ENCODE measurements at regions not wholly inside any gene's neighbourhood (a gene's known extent, or its start where the extent isn't known, plus 50 kb on each side); places are given as distances from the start of the nearest gene placed in this dataset.
"Not testable (repeated sequence)": the region's sequence is repeated elsewhere in the genome, so short reads cannot be mapped to it uniquely, and the experiment has no call there.

DNA sequence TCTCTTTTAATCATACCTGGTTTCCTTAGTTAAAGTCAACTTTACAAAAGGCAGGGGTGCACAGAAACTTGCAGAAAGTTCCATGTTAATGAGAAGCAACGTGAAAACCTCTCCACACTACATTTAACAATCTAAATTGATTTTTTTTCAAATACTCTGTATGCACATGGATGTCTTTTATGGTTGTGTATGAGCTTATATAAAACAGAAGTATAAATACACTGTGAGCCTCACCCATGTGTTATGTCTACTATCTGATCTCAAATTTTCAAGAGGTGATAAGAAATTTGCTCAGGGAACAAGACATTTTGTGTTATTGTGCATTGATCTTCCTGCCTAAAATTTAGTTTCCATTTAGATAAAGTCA, 617.6 kb downstream of the ADCYAP1 start:
- no peak for TF ChIP-seq JUND (IDR thresholded peaks at IDR 0.05; ENCODE audit: low read depth)
- in situ Hi-C loops (cut with HindIII; ENCODE audit: low pct_unique_long_range_greater_than_20kb, low sequenced_read_pairs), result no loop called here
- DNase-seq (ENCODE audit: low read depth in 1 of 2, low spot score in 1 of 2), result peak in 1 of 2 experiments; percentile 4

- DNase-seq (ENCODE audit: low read depth in 1 of 2, low spot score in 1 of 2), result no peak
- no peak for TF ChIP-seq JUND (IDR thresholded peaks at IDR 0.05; ENCODE audit: low read depth)
- in situ Hi-C loops (cut with HindIII; ENCODE audit: low pct_unique_long_range_greater_than_20kb, low sequenced_read_pairs), result no loop called here
These were observed 622.3 kb downstream of the ADCYAP1 start for GRCh38 chr18:1526991-1527390.

- DNase-seq (ENCODE audit: low read depth in 1 of 2, low spot score in 1 of 2), result no peak
- in situ Hi-C loops (cut with HindIII; ENCODE audit: low pct_unique_long_range_greater_than_20kb, low sequenced_read_pairs), result no loop called here
- TF ChIP-seq JUND (IDR thresholded peaks at IDR 0.05; ENCODE audit: low read depth), result no peak
These were observed 623.1 kb downstream of the ADCYAP1 start for GRCh38 chr18:1527805-1528204.

- in situ Hi-C loops (cut with HindIII; ENCODE audit: low pct_unique_long_range_greater_than_20kb, low sequenced_read_pairs), result no loop called here
- no peak for DNase-seq (ENCODE audit: low read depth in 1 of 2, low spot score in 1 of 2)
- no peak for TF ChIP-seq JUND (IDR thresholded peaks at IDR 0.05; ENCODE audit: low read depth)
These were observed 623.8 kb downstream of the ADCYAP1 start for GRCh38 chr18:1528447-1528846.

DNA sequence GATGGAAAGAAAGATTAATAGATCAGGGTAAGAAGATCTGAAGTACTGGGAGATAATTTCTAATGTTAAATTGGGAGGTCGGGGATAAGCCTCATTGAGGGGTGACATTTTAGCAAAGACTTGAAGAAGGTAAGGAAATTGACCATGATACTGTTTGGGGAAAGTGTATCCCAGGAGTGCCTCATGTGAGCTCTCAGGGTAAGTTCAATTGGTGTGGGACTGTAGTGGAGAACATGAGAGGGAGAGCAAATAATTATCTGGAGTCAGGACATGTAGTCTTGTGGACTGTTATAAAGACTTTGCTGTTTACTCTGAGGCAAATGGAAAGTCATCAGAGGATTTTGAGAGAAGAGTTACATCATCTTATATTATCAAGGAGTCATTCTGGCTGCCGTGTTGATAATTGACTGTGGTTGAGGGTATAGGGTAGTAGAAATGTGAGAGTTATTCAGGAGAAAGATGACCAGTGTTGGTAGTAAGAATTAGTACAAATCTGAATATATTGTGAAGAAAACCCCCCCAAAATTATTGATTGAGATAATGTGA, 624.4 kb downstream of the ADCYAP1 start:
- in situ Hi-C loops (cut with HindIII; ENCODE audit: low pct_unique_long_range_greater_than_20kb, low sequenced_read_pairs), result no loop called here
- no peak for DNase-seq (ENCODE audit: low read depth in 1 of 2, low spot score in 1 of 2)
- TF ChIP-seq JUND (IDR thresholded peaks at IDR 0.05; ENCODE audit: low read depth), result no peak

- in situ Hi-C loops (cut with HindIII; ENCODE audit: low pct_unique_long_range_greater_than_20kb, low sequenced_read_pairs), result no loop called here
- no peak for DNase-seq (ENCODE audit: low read depth in 1 of 2, low spot score in 1 of 2)
- TF ChIP-seq JUND (IDR thresholded peaks at IDR 0.05; ENCODE audit: low read depth), result no peak
These were observed 626.0 kb downstream of the ADCYAP1 start for GRCh38 chr18:1530650-1531049.

DNA sequence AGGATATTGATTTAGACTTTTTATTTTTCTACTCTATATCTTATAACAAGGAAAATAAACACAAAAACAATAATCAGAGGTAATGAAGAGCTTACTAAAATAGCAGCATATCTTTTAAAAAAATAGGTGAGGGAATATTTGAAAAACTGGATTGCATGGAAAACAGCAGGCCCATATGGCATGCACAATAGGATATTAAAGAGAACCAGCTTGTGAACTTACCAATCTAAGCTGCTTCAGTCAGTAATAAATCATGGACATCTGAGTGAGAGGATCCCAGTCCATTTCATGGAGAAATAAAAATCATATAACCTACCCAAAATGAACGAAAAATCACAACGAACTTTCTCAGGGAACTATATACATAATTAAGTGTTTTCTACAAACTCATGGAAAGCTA, 634.6 kb downstream of the ADCYAP1 start:
- no peak for TF ChIP-seq JUND (IDR thresholded peaks at IDR 0.05; ENCODE audit: low read depth)
- in situ Hi-C loops (cut with HindIII; ENCODE audit: low pct_unique_long_range_greater_than_20kb, low sequenced_read_pairs), result no loop called here
- no peak for DNase-seq (ENCODE audit: low read depth in 1 of 2, low spot score in 1 of 2)

DNA sequence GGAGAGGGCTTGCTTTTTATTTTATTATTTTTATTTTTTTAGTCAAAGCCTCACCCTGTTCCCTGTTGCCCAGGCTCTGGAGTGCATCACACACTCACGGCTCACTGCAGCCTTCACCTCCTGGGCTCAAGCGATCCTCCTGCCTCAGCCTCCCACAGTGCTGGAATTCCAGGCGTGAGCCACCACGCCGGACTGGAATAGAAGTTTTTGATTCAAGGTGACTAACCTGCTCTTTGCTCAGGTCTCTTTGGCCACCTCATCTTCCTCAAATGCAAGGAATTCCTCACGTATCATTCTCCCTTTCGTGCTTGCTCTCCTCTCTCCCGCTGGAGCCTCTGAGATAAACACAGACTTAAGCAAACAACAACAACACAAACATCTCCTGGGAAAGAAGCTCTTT, 636.8 kb downstream of the ADCYAP1 start:
- in situ Hi-C loops (cut with HindIII; ENCODE audit: low pct_unique_long_range_greater_than_20kb, low sequenced_read_pairs), result no loop called here
- TF ChIP-seq JUND (IDR thresholded peaks at IDR 0.05; ENCODE audit: low read depth), result no peak
- DNase-seq (ENCODE audit: low read depth in 1 of 2, low spot score in 1 of 2), result no peak

- in situ Hi-C loops (cut with HindIII; ENCODE audit: low pct_unique_long_range_greater_than_20kb, low sequenced_read_pairs), result no loop called here
- no peak for DNase-seq (ENCODE audit: low read depth in 1 of 2, low spot score in 1 of 2)
- TF ChIP-seq JUND (IDR thresholded peaks at IDR 0.05; ENCODE audit: low read depth), result no peak
These were observed 637.6 kb downstream of the ADCYAP1 start for GRCh38 chr18:1542230-1542774.

DNA sequence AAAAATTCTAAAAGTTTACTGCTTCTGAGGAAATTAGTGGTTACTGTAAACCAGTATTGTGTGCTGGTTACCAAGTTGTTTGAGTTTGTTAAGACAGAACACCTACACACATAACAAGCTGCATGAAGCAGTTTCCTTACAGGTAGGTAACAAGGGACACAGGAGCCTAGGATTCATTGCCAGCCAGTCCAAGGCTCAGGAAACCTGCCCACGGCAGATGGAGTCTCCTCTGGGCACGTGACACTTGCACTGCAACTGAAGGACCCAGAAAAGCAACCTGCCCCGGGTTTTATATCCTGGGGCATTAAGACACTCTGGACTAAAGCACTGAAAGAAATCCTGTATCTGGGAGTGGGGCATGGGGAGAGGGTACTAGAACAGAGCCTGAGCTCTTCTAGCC, 639.3 kb downstream of the ADCYAP1 start:
- TF ChIP-seq JUND (IDR thresholded peaks at IDR 0.05; ENCODE audit: low read depth), result no peak
- no peak for DNase-seq (ENCODE audit: low read depth in 1 of 2, low spot score in 1 of 2)
- in situ Hi-C loops (cut with HindIII; ENCODE audit: low pct_unique_long_range_greater_than_20kb, low sequenced_read_pairs), result no loop called here

DNA sequence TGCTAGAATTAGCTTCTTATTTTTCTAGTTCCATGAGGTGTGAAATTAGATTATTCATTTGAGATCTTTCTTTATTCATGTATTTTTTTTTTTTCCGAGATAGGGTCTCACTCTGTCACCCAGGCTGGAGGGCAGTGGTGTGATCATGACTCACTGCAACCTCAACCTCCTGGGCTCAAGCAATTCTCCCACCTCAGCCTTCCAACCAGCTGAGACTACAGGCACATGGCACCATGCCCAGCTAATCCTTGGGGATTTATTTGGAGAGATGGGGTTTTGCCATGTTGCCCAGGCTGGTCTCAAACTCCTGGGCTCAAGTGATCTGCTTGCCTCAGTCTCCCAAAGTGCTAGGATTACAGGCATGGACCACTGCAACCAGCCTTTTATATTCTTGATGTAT, 653.0 kb downstream of the ADCYAP1 start:
- DNase-seq (ENCODE audit: low read depth in 1 of 2, low spot score in 1 of 2); in situ Hi-C loops (cut with HindIII; ENCODE audit: low pct_unique_long_range_greater_than_20kb, low sequenced_read_pairs): not testable (repeated sequence)

- DNase-seq (ENCODE audit: low read depth in 1 of 2, low spot score in 1 of 2), result no peak
- no peak for TF ChIP-seq JUND (IDR thresholded peaks at IDR 0.05; ENCODE audit: low read depth)
- in situ Hi-C loops (cut with HindIII; ENCODE audit: low pct_unique_long_range_greater_than_20kb, low sequenced_read_pairs), result no loop called here
These were observed 654.9 kb downstream of the ADCYAP1 start for GRCh38 chr18:1559563-1559962.

DNA sequence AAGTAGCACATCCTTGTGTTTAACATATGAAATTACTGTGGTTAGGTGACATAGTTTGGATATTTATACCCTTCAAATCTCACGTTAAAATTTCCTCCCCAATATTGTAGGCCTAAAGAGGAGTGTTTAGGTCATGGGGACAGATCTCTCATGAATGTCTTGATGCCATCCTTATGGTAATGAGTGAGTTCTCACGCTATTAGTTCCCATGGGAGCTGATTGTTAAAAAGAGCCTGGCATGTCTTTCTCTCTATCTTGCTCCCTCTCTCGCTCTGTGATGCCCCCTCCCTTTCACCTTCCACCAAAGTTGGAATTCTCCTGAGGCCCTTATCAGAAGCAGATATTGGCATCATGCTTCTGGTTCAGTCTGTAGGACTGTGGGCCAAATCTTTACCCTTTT, 660.1 kb downstream of the ADCYAP1 start:
- in situ Hi-C loops (cut with HindIII; ENCODE audit: low pct_unique_long_range_greater_than_20kb, low sequenced_read_pairs), result no loop called here
- no peak for DNase-seq (ENCODE audit: low read depth in 1 of 2, low spot score in 1 of 2)
- no peak for TF ChIP-seq JUND (IDR thresholded peaks at IDR 0.05; ENCODE audit: low read depth)

DNA sequence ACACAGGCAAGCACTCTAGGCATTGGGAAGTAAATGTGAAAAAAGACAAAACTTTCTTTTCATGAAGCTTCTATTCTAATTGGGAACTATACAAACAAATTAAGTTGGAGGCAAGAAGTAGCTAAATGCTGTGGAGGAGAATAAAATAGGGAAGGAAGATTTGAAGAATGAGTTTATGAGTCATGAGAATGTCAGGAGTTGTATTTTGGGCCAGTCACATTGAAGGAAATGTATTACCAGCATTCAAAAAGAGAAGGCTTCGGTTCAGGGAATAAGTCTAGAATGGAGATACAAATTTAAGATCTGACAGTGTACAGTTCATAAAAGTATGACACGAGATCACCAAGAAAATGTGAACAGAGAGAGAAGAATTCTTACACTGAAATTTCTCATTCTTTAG, 666.5 kb downstream of the ADCYAP1 start:
- TF ChIP-seq JUND (IDR thresholded peaks at IDR 0.05; ENCODE audit: low read depth), result no peak
- DNase-seq (ENCODE audit: low read depth in 1 of 2, low spot score in 1 of 2), result no peak
- in situ Hi-C loops (cut with HindIII; ENCODE audit: low pct_unique_long_range_greater_than_20kb, low sequenced_read_pairs), result no loop called here
